ENCODE measurements at regions not wholly inside any gene's neighbourhood (a gene's known extent, or its start where the extent isn't known, plus 50 kb on each side); places are given as distances from the start of the nearest gene placed in this dataset.
"Not testable (repeated sequence)": the region's sequence is repeated elsewhere in the genome, so short reads cannot be mapped to it uniquely, and the experiment has no call there.

DNA sequence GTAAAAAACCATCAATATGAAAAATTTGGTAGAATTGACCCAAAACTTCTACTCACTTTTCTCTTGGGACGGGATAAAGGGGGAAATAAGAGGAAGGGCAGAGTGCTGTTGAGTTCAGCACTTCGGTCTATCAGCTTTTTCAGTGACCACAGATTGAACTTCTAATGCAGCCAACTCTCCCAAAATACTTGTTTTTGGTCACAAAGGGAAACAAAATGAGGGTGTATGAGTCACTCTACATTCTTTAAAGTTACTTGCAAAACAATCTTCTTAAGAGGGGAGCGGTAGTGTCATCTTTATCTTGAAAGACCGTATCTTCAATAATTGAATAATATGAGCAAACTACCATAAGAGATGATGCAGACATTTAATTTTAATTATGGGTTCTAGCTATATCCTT is 661.3 kb downstream of the CD109 start:
- DNase-seq, result no peak

DNA sequence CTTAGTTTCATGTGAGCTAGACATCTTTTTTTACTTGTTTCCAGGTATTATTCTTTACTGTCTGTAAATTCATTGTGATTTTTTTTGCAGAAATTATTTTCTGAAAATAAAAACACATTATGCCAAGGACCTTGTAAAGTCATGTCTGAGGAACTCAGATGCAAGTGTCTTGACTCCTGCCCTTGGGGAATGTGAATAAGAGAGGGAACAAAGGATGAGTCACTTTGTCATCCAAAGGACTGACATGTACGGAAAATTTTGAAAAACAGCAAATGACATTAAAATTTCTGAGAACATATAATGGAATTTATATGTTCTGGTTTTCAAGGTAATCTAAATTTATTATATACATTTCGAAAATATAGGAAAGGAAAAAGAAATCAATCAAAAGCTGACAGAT is 660.4 kb downstream of the CD109 start:
- no peak for DNase-seq

DNA sequence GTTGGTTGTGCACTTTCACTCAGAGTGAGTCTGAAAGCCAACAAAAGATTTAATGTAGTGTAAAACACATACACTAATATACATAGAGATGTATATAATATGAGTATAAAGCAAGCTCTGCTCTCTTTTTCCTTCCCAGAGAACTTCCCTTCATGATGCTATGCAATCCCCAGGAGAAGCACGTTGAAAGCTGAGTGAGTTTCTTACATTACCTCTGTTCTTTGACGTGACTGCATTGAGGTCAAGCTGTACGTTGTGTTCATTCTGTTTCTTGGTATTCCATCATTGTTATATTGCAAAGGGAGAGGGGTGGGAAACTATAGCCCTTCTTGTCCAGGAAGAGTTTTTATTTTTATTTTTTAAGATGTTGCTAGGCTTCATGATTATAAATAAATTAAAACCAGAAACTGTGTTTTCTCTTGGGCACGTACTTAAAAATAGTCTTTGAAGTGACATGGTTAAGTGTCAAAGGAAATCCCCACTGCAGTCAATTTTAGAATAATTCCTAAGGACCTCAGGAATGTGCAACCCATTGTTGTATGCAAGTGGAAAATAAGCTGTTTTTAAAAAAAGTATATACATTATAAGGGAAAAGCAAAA is 651.0 kb downstream of the CD109 start:
- DNase-seq, result peak; percentile 28

DNA sequence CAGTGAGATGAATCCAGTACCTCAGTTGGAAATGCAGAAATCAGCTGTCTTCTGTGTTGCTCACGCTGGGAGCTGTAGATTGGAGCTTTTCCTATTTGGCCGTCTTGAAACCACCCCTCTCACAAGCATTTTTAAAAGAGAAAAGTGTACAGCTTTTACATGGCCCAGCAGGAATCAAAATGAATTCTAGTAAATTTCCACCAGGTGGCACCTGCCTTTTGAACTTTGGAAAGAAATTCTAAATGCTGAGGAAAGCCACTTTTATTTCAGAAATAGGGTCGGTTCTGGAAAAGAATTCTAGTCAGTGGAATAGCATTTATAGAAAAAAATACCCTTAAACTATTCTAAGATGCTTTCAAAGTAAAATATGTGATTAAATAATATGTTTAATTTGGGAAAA is 647.8 kb downstream of the CD109 start:
- DNase-seq, result no peak

DNA sequence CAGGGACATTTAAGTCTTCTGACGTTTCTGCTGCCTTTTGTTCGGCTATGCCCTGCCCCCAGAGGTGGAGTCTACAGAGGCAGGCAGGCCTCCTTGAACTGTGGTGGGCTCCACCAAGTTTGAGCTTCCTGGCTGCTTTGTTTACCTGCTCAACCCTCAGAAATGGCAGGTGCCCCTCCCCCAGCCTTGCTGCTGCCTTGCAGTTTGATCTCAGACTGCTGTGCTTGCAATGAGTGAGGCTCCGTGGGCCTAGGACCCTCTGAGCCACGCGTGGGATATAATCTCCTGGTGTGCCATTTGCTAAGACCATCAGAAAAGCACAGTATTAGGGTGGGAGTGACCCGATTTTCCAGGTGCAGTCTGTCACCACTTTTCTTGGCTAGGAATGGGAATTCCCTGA is 647.3 kb downstream of the CD109 start:
- DNase-seq, result not testable (repeated sequence)

DNA sequence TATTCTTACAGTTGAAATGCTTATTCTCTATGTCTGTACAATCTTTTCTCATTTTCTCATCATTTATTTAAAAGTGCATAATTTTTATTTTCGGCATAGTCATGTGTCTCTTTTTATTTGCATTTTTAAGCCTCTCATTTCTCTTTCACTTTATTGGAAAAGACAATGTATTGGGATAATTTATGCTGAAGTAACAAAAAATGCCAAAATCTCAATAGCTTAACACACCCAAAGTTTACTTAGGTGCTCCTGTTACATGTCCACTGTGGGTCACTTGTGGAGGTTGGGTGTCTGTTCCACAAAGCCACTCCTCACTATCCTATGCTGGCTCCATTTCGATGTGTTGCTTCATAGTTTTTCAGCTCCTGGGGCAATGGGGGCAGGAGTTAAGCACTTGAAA is 638.7 kb downstream of the CD109 start:
- DNase-seq, result no peak

DNA sequence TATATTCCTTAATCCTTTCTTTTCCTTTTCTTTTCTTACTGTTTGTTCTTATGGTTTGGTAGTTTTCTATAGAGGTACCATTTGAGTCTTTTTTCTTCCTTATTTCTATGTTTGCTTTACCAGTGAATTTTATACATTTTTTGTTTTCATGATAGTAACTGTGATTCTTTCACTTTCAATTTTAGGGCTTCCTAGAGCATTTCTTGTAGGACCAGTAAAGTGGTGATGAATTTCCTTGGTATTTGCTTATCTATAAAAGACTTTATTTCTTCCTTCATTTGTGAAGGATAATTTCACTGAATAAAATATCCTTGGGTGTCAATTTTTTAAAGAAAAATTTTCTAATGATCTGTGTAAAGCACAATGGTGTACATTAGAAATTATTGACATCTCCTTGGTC is 637.4 kb downstream of the CD109 start:
- no peak for DNase-seq

DNA sequence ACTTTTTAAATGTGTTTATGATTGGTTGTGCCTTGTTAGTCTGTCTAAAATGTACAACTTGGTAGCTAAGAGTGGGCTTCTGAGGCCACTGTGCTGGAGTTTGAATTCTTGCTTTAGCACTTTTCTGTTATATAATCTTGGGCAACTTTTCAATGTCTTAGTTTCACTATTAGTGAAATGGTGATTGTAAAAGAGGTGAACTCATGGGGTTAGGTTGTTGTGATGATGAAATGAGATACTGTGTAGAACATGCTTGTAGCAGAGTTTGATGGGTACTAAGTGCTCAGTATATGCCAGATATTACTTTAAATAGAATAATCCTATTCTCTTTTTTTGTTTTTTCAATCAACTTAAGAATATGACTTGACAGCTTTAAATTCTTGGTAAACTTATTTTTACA is 624.7 kb downstream of the CD109 start:
- DNase-seq, result no peak

DNA sequence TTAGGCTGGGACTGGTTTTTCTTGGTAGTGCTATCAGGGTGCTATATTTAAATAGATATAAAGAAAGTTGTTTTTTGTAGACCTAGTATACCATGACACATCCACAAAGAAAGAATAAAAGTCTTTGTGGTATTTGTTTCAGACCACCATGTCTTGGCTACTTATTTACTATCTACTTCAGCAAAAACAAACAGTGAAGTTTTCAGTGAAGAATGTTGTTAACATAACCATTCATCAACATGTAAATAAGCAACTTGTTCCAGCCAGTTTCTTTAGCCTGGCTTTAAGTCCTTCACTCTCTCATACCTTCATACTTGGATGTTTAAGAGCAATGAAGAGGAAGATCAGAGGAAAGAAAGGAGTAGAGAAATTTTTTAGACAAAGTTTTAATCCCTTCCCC is 624.1 kb downstream of the CD109 start:
- no peak for DNase-seq

DNA sequence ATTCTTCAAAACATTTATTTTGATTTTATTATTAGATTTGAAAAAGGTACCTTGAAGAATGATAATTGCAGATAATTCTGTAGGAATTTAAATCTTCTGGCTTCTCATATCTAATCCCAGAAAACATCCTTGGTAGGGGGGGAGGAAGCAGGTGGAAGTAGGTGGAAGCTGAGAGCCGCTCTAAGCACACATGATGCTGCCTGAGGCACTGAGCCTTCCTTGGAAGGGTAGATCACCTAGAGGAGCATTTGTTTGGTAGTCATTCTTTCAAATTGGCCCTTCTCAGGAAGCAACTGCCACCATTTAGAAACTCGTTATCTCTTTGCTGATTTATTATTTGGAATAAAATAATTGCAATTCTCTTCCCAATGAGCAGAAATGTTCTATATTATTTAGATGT is 623.3 kb downstream of the CD109 start:
- DNase-seq, result no peak

DNA sequence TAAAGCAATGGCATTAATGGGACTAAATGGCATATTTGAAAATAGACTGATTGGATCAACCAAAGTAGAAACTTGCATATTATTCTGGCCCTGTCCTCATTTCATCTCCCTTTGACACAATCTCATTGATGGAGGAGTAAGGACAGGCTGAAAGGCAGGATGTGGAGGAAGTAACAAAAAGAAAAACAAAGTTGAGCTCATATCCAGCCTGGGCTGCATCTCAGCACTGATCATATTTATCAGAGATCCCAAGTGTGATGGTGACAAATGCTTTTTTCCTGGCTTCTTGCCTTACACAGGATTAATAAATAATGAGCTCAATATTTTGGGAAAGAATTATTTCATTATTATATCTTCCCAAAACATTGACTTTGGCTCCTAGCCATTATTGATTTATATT is 622.7 kb downstream of the CD109 start:
- no peak for DNase-seq

DNA sequence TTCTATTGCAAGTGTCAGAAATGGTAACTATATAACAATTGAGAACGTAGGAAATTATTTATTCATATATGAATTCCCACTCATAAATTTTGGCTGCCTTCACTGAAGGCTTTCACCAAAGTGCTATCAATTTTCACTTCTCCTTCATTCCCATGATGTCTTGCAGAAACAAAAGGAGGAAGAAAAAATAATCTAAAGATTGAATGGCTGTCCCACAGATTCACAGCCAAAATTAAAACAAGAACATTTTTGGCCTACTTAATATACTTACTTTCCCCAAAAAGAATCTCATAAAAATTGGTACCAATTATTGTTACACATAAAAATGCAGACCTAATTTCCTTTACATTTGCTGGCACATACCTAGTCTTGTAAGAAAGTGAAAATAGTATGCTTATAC is 616.1 kb downstream of the CD109 start:
- no peak for DNase-seq

DNA sequence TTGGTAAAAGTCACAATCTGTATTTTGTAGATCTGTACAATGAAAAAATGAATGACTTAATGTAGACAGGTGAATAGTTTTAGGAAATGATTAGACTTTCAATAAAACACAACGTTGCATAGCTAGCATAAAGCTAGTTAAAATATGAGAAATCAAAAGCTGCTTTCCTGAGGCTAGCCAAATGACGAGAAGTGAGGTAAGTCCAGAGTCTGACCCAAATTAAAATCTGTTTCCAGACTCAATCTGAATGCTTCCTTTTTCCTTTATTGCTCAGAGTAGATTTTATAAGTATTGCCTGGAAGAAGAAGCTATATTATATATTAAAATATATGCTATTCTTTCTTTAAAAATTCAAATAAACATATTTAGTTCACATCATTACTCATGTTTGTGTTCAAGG is 615.4 kb downstream of the CD109 start:
- no peak for DNase-seq

DNA sequence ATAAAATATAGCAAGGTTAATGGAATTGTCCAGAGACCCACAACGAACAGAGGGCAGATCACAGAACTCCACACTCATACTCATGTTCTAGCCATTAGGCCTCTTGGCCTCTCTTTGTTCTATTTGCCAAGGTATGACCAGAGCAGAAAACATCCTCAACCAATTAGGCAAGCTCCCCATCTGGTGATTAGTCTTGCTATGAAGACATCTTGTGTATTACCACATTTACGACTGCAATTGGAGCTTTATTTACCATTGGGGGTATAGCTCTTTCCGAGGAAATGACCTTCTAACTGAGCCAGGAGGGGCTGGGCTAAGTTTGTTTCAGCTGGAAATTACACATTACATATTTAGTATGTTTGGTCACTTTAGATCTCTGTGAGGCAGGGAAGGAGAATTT is 593.9 kb downstream of the CD109 start:
- DNase-seq, result peak; percentile 47

DNA sequence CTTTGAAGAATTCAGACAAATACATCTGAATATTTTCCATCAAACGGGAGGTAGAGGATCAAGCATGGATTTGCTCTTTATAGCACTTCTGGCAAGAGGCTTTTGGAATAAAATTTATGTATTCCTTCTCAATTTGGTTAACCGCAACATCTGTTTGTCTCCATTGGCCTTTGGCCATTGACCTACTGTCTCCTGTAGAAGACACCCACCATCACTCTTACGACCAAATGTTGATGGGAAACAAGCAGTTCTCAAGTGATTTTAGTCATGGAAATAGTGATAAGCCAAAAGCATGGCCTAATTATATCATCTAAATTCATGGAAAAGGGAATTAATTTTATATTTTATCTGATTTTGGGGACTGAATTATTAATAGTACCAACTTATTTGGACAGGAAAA is 591.9 kb downstream of the CD109 start:
- no peak for DNase-seq

DNA sequence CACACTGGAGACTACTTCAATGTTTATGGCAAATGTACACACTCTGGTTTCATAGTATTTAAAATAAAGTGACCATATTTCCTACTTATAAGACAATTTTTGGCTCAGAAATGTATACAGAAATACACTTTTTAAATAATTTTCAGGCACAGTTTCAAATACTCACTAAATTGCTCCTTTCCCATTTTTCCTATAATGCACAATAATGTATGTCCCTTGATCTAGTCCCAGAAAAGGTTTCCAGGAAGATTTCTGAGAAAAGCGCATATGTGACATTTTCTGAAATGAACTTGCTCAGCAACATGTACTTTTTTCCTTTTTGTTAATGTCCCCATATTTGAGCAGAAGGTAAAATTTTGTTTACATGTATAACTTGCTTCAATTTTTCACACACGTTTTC is 591.4 kb downstream of the CD109 start:
- DNase-seq, result no peak

DNA sequence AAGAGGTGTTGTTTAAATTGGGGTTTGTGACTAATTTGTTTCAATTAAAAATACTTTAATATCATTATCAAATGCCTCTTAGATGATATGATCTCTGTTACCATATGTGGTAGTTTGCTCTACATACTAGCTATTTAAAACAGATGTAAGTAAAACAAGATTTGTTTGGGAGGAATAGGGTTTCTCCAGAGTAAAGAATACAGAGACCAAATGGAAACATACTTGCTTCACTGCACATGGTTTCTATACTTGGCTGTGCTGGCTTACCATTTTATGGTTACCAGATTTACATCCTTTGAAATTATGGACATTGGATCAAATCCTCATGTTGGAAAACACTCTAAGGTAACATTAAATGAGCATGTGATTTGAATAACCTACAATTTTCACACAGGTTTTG is 588.3 kb downstream of the CD109 start:
- DNase-seq, result no peak

DNA sequence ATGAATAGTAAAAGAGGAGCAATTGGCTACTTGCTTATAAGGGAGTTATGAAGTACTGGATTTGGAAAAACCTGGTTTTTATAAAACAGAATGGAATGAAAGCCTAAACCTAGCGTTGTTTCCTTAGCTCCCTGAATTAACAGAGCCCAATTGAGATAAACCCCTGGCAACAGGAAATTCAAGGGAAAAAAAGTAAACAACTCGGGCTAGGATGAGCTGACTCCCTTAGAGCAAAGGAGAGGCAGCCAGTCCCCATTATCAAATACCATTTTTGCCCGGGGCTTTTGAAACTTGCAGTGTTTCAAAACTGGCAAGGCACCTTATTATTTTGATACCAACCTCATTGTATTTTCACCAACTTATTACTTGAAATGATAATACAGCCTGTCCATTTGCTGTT is 587.5 kb downstream of the CD109 start:
- no peak for DNase-seq

DNA sequence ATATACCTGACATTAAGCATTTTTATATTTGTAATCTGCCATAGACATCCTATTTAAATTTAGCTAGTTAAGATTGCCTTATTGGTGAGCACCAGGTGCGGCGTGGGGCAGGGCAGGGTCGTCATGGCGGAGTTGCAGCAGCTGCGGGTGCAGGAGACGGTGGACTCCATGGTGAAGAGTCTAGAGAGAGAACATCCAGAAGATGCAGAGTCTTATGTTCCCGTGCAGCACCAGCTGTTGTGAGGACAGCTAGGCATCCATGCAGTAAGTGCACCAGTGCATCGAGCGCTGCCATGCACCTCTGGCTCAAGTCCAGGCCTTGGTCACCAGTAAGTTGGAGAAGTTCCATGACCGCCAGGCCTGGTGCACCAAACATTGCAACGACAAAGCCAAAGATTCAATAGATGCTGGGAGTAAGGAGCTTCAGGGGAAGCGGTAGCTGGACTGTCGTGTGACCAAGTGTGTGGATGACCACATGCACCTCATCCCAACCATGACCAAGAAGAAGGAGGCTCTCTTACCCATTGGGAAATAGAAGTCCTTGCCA is 586.2 kb downstream of the CD109 start:
- DNase-seq, result no peak

DNA sequence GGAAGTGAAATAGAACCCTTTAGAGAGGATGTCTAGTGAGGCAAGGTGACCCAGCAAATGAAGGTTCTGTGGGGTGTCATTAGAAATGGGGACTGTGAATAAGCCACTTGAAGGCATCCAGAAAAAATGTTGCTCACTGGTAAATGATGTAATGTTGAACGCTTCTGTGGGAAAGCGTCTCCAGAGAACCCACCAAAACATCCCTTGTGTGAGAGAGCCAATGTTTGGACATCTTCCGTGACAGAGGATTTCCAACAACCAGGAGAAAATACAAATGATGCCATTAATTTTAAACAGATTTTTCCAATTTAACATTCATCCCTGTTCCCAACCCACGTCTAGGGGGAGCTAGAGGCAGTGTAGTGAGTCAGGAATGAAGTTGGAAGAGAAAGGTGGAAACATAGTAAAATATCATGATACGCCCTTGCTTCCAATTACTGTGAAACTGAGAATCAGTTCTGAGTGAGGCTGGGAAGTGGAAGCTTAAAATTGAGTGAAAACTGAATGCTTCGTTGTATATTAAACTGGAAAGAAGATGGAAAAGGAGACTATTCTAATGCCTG is 584.2 kb downstream of the CD109 start:
- DNase-seq, result no peak

DNA sequence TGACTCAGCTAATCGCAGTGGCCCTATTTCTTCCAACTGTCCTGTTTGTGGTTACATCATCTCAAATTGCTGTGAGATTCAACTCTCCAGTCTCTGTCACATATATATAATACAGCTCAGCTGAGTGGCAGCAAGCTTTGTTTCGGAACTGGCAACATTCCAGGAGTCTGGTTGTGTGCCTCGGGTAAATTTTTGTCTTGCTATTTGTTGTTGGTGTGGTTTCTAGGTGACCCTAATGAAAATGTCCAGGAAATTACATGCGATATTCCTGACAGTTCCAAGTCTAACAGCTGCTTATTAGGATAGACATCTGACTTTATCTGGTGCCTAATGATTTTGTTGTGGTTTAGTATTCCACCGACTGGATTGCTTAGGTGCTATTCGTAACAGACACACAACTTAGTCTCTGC is 581.8 kb downstream of the CD109 start:
- DNase-seq, result peak; percentile 74

DNA sequence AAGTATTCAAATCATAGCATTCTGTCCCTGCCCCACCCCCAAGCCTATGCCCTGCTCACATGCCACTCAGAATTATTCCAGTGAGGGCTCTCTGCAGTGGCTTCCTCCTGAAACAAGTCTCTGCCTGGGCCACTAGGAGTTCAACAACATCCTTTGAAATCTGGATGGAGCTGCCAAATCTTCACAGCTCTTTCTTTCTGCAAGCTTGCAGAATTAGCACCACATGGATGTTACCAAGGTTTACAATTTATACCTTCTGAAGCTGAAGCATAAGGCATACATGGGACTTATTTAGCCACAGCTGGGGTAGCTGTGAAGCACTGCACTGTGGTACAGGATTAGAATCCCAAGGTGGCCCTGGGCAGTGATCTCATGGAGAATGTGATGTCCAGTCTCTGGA is 577.5 kb downstream of the CD109 start:
- DNase-seq, result no peak

DNA sequence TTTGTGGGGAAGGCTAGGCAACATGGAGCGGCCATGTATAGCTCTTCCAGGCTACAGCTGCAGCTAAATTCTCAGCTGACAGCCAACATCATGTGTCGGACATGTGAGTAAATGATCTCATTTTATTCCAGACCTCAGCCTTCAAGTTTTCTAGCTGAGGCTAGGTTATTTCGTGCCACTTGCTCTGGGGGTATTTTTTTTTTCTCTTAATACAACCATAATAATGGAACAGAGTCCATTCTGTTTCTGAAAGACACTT is 573.5 kb downstream of the CD109 start:
- no peak for DNase-seq

DNA sequence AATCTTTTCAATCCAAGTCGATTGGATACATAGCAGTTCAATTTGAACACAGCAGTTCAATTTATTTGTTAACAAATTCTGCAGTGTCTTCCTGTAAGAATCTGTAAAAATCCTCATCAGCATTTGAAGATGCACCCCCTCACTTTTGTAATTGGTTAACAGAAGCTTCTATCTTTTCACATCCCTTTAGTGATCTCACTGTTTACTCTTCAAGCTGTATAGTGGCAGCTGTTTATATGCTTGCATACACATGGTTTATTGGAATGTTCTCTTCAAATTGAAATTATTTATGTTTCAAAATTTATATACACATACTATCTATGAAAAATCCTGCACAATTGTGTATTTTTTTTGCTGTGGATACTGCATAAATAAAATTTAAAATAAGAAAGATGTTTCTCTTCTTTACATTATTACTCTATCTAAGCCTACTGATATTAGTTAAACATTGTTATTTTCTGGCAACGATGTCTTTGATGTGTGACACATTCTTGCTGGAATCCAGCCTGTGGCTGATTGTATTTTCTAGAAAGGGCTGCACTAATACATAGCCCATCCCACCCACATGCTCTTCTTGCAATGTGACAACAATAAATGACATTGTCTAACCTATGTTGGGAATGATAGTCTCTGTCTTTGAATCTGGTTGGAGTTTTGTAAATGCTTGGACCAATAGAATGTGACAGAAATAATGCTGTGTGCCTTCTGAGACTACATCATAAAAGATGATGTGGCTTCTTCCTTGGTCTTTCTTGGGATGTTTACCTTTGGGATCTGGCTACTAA is 573.0 kb downstream of the CD109 start:
- DNase-seq, result no peak

DNA sequence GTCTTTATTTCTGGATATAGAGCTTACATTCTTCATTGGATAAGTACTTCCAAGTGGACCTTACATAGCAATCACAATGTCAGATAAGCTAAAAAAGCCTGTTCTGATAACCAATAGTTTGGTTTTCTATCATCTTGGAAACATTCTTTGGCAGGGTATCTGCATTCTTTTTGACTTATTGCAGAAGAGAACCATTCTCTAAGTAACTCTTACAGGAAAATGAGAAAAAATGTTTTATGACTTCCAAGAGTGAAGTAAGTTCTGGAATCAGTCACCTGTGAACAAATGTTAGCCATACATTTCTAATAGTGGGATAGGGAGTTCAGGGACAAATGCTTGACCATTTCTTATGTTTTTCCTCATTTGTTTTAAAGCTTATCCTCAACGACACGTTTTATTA is 564.0 kb downstream of the CD109 start:
- DNase-seq, result no peak
